ENCODE measurements at regions not wholly inside any gene's neighbourhood (a gene's known extent, or its start where the extent isn't known, plus 50 kb on each side); places are given as distances from the start of the nearest gene placed in this dataset.

DNA sequence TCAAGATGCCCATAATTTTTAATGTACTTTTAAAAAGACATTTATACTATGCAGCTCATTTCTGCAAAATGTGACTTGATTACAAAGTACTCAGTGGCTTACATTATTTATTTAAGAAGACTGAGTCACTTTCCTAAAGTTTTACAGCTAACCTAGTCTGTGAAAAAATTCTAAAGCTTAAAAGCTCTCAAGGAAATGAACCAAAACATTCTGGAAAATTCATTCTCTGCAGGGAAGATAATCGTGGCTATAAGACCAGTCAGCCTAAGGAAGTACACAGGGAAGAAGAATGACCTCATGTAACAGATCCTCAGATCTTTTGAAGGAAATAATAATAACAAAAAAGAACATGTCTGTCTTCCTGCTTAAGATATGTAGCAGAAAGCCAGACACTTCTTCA is 232.1 kb upstream of the STK17B start:
- TF ChIP-seq EZH2 (IDR thresholded peaks at IDR 0.05; ENCODE audit: low read depth, unreplicated experiment), result no peak
- TF ChIP-seq, protein P1, sequence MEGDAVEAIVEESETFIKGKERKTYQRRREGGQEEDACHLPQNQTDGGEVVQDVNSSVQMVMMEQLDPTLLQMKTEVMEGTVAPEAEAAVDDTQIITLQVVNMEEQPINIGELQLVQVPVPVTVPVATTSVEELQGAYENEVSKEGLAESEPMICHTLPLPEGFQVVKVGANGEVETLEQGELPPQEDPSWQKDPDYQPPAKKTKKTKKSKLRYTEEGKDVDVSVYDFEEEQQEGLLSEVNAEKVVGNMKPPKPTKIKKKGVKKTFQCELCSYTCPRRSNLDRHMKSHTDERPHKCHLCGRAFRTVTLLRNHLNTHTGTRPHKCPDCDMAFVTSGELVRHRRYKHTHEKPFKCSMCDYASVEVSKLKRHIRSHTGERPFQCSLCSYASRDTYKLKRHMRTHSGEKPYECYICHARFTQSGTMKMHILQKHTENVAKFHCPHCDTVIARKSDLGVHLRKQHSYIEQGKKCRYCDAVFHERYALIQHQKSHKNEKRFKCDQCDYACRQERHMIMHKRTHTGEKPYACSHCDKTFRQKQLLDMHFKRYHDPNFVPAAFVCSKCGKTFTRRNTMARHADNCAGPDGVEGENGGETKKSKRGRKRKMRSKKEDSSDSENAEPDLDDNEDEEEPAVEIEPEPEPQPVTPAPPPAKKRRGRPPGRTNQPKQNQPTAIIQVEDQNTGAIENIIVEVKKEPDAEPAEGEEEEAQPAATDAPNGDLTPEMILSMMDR (conservative IDR thresholded peaks at IDR 0.05; ENCODE audit: low read depth in 2 of 2), result no peak
- TF ChIP-seq REST (IDR thresholded peaks at IDR 0.05; ENCODE audit: unreplicated experiment), result no peak
- TF ChIP-seq POLR2AphosphoS5 (IDR thresholded peaks at IDR 0.05; ENCODE audit: low read depth), result no peak
- no peak for TF ChIP-seq ETS1 (IDR thresholded peaks at IDR 0.05)
- TF ChIP-seq NANOG (IDR thresholded peaks at IDR 0.05; ENCODE audit: borderline replicate concordance), result no peak
- no peak for TF ChIP-seq EZH2phosphoT487 (IDR thresholded peaks at IDR 0.05; ENCODE audit: unreplicated experiment)
- no peak for TF ChIP-seq ZNF331 (CRISPR knock-in tag; IDR thresholded peaks at IDR 0.05; ENCODE audit: low read depth)
- no peak for TF ChIP-seq ZNF114 (CRISPR knock-in tag; IDR thresholded peaks at IDR 0.05)
- TF ChIP-seq, protein P2, sequence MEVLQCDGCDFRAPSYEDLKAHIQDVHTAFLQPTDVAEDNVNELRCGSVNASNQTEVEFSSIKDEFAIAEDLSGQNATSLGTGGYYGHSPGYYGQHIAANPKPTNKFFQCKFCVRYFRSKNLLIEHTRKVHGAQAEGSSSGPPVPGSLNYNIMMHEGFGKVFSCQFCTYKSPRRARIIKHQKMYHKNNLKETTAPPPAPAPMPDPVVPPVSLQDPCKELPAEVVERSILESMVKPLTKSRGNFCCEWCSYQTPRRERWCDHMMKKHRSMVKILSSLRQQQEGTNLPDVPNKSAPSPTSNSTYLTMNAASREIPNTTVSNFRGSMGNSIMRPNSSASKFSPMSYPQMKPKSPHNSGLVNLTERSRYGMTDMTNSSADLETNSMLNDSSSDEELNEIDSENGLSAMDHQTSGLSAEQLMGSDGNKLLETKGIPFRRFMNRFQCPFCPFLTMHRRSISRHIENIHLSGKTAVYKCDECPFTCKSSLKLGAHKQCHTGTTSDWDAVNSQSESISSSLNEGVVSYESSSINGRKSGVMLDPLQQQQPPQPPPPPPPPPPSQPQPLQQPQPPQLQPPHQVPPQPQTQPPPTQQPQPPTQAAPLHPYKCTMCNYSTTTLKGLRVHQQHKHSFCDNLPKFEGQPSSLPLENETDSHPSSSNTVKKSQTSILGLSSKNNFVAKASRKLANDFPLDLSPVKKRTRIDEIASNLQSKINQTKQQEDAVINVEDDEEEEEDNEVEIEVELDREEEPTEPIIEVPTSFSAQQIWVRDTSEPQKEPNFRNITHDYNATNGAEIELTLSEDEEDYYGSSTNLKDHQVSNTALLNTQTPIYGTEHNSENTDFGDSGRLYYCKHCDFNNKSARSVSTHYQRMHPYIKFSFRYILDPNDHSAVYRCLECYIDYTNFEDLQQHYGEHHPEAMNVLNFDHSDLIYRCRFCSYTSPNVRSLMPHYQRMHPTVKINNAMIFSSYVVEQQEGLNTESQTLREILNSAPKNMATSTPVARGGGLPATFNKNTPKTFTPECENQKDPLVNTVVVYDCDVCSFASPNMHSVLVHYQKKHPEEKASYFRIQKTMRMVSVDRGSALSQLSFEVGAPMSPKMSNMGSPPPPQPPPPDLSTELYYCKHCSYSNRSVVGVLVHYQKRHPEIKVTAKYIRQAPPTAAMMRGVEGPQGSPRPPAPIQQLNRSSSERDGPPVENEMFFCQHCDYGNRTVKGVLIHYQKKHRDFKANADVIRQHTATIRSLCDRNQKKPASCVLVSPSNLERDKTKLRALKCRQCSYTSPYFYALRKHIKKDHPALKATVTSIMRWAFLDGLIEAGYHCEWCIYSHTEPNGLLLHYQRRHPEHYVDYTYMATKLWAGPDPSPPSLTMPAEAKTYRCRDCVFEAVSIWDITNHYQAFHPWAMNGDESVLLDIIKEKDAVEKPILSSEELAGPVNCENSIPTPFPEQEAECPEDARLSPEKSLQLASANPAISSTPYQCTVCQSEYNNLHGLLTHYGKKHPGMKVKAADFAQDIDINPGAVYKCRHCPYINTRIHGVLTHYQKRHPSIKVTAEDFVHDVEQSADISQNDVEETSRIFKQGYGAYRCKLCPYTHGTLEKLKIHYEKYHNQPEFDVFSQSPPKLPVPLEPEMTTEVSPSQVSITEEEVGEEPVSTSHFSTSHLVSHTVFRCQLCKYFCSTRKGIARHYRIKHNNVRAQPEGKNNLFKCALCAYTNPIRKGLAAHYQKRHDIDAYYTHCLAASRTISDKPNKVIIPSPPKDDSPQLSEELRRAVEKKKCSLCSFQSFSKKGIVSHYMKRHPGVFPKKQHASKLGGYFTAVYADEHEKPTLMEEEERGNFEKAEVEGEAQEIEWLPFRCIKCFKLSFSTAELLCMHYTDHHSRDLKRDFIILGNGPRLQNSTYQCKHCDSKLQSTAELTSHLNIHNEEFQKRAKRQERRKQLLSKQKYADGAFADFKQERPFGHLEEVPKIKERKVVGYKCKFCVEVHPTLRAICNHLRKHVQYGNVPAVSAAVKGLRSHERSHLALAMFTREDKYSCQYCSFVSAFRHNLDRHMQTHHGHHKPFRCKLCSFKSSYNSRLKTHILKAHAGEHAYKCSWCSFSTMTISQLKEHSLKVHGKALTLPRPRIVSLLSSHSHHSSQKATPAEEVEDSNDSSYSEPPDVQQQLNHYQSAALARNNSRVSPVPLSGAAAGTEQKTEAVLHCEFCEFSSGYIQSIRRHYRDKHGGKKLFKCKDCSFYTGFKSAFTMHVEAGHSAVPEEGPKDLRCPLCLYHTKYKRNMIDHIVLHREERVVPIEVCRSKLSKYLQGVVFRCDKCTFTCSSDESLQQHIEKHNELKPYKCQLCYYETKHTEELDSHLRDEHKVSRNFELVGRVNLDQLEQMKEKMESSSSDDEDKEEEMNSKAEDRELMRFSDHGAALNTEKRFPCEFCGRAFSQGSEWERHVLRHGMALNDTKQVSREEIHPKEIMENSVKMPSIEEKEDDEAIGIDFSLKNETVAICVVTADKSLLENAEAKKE (CRISPR knock-in tag; IDR thresholded peaks at IDR 0.05), result no peak
- TF ChIP-seq JUNB (IDR thresholded peaks at IDR 0.05; ENCODE audit: unreplicated experiment), result no peak

Data from GM23338 (cell line).